Activated CD4-positive, alpha-beta T cell treated with anti-CD3 and anti-CD28 coated beads, Interleukin-2, Interleukin-4, amounts not matched to agents 100 ng/mL and 50 ng/mL, durations not matched to agents 16 hours and 8 hours (primary cell): ENCODE measurements at regions not wholly inside any gene's neighbourhood (a gene's known extent, or its start where the extent isn't known, plus 50 kb on each side); places are given as distances from the start of the nearest gene placed in this dataset.

Experiments used
- DNase-seq: peaks from one replicate; pipeline ENCODE4 v3.0.0-alpha.2; 2020; ENCODE audit warnings: low spot score

DNA sequence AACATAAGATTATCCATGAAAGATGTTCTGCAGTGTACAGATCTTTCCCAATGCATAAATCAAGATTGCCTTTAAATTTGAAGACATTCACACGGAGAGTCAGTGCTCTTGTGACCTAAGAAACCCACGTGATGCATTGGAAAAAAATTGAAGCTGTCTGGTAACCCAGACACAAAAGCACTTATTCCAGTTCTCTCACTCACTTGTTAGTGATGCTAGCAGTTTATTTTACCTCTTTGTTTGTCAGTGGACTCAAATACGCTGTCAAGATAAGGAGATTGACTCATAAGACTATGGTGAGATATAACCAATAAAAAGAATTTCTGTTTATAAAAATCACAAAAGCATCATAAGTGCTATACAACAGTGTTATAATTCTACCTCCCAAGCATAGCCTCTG, 245.8 kb upstream of the SMIM31 start:
- no peak for DNase-seq

DNA sequence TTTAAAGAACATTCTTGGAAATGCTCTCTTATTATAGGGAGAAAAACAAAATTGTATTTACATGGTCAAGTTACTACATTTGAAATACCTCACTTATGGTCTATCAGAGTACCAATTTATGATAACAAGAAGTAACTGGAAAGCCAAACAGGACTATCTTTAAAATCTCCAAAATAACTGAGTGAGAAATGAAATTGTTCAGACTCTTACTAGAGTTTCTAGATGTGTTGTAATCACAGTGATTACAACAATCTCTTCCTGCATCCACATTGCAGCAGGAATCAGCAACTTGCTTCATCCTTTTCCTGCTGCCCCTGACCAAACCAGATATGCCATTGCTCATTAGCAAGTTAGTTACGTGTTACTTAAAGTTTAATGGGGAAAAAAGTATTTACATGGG, 245.2 kb upstream of the SMIM31 start:
- no peak for DNase-seq

DNA sequence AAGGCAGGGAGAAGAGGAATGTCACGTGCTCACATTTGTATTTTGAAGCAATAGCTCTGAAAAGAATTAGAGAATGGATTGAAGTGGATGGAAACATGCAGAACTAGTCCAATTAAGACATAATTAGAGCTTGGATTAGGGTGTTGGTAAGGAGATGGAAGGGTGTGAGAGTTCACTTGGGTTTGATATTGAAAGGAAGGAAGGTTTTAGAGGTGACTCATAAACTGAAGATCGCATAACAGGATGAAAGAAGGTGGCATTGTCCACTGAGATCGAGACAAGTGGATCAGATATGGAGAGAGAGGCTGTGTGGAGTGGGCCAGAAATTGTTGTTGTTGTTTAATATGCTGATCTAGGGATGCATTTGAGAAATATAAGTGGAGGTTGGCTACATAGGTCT, 244.0 kb upstream of the SMIM31 start:
- no peak for DNase-seq

DNA sequence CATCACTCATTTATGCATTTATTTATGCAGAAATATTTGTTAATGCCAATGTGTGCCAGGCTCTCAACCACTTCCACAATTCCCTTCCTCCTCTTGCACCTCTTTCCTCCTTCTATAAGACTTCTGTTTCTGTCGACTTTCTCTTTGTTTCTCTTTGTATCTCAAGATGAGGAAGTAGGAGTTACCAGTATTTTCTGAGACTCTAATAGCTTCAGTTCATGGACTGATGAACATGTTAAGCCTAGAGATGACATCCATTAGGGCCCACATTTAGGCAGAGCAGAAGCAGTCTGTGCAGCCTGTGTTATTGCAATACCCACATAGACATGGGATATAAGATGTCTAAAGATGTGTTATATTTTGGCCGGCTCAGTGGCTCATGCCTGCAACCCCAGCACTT, 241.8 kb upstream of the SMIM31 start:
- DNase-seq = no peak

DNA sequence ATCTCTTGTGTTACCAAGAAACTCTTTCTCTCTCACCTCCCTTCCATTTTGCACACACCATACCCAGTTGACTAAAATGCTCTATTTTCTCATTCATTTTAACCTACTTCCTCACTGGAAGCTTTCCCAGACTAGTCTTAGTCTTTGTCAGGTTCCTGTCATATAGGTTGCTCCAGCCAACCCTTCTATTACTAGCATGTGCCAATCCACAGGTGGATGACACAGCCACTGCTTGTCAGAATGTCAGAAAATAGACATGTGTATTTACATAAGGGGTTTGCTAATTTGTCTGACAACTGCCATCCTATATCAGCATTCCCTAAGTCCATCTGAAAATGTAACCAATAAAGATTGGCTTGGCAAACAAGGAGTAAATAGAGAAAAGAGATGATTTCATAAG, 239.2 kb upstream of the SMIM31 start:
- no peak for DNase-seq

DNA sequence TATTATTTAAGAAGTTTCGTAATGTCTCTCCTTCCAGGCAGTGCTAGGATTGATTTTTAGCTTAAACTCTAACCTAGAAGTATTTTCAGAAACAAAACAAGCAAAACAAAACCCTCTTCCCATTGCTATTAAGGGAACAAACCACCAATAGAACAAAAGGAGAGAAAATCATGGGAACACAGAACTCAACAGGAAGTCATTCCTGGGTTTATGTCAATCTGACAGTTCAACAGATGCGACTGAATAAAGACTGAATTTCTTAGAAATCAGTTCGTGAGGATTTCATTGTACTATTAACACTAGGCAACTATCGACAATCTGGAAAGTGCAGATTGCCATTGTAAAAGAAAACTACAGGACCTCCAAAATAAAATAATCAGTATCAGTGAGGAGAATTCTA, 229.1 kb upstream of the SMIM31 start:
- no peak for DNase-seq

DNA sequence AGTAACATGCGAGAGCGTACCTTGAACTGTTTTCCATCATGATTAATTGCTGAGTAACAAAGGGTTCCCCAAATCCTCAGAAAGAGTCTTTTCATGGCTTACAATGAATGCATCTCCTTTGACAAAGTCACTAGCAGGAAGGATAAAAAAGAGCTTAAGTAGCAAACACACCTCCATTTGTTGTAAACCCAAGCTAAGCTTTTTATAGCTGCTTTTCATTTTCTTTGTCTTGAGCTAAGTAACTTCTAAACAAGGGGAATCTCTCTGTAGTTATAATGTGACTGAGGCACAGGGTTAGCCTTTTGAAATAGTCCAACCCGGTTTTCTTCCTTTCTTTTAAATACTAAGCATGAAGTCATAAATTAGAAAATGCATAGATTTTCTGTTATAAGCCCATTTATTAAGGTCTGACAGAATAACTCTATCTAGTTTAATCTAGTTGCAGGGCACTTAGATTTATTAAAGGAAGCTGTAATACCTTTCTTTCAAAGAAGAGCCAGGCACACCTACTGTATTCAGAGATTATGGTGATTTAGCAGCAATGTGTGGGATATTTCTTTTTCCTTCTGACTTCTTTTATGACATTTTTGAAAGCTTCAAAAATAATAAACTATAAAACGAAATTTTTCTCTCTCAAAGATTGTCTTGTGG, 226.9 kb upstream of the SMIM31 start:
- no peak for DNase-seq

DNA sequence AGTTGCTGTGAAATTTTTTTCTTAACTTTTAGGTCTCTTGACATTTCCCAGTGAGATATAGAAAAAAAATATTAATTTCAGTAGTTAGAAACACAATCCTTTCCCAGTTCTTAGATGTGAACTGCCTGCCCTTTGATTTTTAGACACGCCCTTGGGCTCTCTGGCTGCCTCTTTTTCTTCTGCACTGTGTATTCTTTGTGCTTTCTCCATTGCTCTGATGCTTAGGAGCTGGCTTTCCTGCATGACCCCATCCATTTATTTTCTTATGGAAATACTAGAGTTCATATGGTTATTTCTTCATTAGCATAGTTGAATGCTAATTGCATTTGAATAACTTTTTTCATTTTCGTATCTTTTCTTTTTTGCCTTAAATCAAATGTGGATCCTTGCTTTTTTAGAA, 224.9 kb upstream of the SMIM31 start:
- no peak for DNase-seq

DNA sequence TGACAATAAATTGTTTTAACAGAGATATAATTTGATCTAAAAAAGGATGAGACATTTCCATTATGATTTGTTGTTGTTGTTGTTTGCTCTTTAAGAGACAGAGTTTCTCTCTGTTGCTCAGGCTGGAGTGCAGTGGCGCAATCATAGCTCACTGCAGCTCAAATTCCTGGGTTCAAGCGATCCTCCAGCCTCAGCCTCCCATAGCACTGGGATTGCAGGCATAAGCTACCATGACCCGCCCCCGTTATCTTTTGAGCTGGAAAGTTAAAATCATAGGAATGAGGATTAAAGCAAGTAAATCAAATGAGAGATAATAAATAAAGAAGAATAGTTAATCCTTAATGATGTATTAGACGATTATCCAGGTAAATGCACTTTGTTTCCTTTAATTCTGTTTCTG, 224.4 kb upstream of the SMIM31 start:
- no peak for DNase-seq

DNA sequence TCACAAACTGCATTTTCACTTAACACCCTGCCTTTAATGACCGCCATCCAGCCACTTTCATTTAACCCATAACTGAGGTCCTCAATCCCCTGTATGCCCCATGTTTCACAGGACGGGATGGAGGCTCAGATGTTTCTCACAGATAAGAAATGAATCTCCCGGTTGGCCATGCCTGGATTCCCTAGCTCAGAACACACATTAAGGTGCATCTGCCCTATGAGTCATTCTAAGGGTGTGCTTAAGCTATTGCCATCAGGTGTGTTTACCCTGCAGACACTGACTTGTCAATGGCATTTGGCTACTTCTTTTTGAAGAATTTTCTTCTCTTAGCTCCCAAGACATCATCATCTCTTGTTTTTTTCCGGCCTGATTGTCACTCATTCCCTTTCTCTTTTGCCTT, 222.6 kb upstream of the SMIM31 start:
- no peak for DNase-seq

DNA sequence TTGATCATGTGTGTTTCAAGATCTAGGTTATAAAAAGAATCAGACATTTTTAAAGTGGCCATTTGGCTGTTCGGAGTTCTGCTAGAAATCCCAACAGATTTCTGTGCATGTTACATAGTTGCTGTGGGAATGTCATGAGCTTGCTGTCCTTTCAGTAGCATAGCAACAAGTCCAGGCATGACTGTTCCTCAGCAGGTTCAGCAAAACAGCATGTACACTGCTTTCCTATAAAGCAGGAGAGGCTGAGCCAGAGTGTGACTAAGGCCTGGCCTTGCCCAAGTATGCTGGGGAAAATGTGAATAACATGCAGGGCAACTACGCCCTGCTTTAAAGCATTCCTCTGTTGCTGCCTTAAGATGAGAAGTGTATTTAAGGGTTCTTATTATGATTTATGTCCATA, 217.1 kb upstream of the SMIM31 start:
- no peak for DNase-seq

DNA sequence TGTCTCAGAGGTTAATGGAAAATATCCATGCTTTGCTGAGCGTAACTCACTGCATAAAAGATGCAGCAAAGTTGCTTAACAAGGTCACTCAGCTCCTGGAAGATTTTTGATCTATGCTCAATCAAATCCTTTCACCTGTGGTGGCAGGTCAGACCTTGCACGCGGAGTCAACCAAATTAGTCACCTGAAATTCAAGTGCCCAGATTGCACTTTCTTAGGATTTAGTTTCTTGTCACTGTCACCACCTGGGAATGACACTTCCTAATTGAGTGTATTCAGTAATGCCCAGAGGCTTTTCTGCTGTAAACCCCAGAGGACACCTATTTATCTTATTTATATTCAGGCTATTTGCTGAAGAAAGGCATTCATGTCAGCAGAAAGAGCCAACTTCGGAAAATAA, 215.8 kb upstream of the SMIM31 start:
- no peak for DNase-seq

DNA sequence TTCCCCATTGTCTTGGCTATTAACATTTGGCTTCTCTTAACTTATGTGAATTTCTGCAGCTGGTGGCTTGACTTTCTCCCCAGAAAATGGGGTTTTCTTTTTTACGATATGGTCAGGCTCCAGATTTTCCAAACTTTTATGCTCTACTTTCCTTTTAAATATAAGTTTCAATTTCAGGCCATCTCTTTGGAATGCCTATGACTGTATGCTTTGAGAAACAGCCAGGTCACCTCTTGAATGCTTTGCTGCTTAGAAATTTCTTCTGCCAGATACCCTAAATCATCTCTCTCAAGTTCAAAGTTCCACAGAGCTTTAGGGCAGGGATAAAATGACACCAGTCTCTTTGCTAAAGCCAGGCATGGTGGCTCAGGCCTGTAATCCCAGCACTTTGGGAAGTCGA, 212.9 kb upstream of the SMIM31 start:
- DNase-seq = no peak

DNA sequence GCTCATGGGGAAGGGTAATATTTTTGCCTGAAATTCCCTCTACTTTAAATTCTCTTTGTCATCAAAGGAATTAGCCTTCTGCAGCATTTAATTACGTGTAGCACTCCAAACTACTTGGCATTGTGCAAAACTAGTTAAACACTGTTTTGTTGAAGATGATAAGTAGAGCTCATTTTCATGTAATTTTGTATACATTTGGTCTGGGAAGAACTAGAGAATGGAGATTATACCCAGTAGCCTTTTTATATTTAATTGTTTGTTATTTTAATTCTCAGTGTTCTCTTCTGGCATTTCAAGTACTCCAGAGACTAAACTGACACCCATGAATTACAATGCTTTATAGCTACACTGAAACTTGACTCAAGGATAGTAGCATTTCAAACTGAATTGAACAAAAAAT, 211.5 kb upstream of the SMIM31 start:
- DNase-seq = no peak

DNA sequence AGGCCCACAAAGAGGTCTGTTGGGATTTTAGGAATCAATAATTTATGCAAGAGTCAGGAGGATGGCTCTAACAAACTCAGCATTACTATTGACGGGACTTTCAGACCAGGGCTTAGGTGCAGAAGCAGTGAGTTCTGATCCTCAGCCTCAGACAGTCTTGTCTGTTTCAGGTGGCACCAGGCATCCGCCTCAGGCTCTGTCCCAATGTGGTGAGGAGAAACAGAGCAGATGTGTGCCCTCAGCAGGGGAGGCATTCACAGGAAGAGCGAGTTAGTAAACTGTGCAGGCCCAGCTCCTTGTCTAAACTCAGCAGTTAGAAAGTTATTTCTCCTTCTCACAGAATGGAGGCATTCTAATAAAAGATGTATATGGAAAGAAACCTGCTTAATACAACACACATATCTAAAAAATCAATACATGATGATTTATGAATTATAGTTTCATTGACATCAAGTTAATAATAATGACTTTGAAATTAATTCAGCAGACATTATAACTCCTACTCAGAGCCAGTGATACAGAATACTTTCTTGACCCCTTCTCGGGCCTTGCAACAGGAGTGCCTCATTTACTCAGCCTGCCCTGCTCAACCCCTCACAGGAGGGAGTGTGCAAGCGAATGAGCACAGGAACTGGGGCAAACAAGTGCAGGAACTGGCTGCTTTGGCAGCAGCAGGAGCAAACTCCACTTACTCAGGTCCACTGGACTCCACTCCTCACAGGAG, 202.8 kb upstream of the SMIM31 start:
- no peak for DNase-seq

DNA sequence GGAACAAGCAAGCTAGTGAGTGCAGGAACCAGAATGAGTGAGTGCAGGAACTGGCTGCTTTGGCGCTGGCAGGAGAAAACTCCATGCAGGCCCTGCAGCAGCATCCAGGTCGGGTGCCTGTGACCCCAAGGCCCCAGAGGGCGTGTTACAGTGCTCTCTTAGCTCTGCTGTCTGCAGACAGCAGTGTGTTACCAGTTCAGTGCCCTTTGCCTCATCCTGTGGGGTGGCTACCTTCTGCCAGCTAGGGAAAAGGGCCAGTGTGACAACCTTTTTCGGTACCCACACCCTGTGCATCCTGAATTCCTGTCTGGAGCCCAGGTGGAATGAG, 202.3 kb upstream of the SMIM31 start:
- DNase-seq = no peak

DNA sequence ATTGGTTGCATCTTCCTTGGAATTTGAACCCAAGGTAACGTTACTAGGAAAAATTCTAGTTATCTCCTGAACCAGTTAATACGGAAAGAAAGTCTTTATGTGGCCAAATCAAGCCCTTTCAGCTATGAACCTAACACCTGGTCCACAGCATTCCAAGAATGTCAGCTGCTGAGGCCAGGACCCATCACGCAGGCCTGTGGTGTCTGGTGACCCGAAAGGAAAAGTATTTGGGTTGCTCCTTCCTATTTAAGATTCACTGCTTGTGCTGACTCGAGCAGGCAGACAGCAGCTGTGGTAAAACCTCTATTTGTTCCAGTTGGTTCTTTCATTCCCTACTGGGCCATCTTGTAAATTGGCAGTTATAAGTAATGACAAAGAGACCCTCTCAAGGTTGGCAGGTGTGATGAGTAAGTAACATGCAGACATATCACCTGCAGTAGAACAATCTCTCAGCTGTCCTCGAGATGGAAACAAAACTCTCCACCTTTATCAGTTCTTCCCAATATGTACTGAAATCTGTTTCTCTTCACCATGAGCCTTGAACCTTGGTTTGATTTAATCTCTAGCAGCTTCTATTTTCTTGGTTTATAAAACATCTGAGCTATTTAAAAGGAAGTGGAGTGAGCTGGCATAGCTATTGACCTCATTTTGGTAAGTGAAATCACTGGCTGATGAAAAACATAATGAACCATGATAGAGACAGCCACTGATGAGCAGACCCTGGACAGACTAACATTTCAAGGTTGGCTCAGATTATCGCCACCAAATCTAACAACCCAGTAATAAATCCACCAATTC, 182.1 kb upstream of the SMIM31 start:
- no peak for DNase-seq

DNA sequence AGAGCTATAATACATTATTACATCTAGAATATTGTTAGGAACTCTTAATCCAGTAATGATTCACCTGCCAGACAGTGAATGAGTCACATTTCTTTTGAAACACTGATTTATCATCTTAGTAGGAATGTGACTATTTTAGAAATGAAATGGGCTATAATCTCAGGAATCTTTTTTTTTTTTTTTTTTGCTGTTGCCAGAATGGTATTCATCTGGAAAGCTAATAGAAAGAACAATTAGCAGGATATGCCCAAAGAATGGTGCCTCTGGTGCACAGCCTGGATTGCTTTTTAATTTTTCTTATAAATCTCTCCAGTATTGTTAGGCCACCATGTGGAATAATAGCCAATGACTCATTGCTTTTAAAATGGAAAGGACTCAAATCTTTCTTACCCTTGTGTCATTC, 181.1 kb upstream of the SMIM31 start:
- DNase-seq = no peak

DNA sequence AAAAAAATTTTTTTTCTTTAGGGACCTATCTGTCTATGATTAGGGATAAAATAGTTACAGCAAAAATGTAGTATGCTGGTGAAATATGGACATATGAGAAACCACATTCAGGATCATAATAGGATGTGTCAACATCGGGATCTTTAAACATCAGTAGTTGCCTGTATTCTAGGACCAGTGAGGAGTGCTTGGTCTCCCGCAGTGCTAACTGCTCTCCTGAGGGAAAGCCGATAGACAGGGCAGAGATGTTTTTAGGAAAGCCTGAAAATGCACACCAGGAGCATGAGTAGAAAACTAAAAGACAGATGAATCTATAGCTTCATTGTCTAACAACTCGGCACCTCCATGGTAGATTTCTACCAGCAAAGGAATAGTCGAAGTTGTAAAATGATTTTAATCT, 178.1 kb upstream of the SMIM31 start:
- no peak for DNase-seq

DNA sequence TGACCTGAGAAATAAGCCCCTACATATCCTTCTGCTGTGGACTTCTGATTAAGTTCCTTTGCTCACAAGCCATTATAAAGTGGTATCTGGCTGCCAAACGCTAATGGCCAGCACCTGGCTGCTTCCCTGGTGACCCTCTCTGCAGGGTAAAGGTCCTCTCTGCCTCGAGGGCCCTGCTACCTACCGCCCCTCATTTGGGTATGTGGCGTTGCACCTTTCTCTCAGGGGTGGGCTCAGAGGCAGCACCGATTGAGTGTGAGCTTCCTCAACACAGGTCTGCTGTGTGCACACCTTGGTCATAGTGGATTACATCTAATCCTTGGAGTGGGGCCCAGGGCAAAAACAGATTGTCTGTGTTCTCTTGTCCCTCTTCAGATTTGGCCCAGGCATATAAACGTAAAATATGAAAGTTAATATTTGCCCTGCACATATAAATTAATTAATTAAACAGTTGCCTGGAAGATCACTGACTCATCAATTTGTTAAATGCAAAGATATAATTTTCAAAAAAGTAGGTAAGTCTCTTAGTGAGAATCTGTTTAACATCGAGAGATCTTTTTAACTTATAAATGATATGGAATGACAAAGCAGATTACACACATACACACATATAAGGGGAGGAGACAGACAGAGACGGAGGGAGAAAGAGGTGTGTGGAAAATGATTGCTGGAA, 174.5 kb upstream of the SMIM31 start:
- DNase-seq = no peak

DNA sequence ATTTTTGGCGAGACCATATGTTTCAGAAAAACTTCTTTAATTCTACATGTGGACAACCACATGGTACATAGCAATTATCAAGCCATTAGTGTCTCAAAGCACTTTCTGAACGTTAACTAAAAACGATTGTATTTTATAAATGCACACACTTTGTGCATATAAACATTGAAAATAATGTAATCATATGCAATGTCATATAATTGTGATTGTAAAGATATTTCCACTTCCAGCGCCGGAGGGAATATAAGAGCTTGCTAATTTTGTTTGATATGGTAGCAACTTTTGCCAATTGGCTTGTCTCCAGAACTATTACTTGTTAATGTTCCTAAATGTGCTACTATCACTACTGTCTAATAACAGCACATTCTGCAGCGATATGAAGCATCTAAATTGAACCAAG, 162.3 kb upstream of the SMIM31 start:
- DNase-seq = no peak

DNA sequence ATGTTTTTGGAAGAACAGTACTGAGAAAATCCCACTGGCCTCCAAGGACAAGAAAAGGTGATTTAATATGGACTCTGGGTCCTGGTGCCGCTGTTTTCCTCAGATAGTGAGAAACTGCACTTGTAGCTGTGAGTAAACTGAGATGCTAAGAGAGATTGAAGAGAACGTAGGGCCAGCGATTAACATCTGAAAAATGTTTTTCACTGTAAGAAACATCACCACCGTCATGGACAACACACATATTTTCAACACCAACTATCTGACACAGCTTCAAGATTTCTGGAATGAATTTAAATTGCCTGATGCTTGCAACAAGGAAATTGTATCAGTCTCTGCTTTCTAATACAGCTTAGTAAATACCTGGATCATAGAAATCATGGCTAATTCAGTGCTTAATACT, 158.2 kb upstream of the SMIM31 start:
- DNase-seq = no peak

DNA sequence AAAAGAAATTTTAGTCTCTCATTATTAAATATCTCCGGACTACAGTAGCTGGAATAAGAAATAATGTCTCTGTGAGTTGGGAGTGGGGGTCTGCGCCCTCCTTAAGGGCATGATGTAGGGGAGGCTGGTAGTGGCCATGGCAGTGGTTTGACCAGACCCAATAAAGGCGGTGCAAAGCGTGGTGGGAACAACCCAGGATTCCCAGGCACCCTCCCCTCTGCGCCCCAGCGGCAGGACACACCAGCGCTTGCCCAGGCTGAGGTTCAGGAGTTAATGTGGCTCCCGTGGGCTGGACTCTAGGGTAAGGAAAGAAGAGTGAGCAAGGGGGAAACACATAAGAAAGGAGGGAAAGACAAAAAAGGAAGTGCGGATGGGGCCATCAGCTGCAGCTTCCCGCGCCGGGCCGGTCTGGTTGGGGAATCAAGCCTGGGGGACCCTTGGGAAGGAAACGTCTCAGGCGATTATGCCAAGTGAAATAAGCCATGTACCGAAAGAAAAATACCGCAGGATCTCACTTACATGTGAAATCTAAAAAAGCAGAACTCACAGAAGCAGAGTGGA, 157.5 kb upstream of the SMIM31 start:
- DNase-seq = no peak
